Thyroid gland (tissue), 4 donors: ENCODE measurements at regions not wholly inside any gene's neighbourhood (a gene's known extent, or its start where the extent isn't known, plus 50 kb on each side); places are given as distances from the start of the nearest gene placed in this dataset.

Experiments used
- CTCF ChIP-seq, 6 experiments: fragments of 200-600 bp in 3 of 6; fragments of 450-650 bp in 3 of 6; sonication (generic) in 3 of 6; IDR thresholded peaks; one replicate each; pipeline ENCODE4 v1.5.1; 2016 to 2019; ENCODE audit warnings: antibody characterized with exemption in 6 of 6, mild to moderate bottlenecking in 2 of 6, inconsistent platforms in 1 of 6, moderate library complexity in 1 of 6
- POLR2A ChIP-seq, 2 donors: fragments of 450-650 bp; IDR thresholded peaks; one replicate each; pipeline ENCODE4 v1.6.1; 2017; ENCODE audit warnings: antibody characterized with exemption in 2 of 2, mild to moderate bottlenecking in 2 of 2, moderate library complexity in 1 of 2

DNA sequence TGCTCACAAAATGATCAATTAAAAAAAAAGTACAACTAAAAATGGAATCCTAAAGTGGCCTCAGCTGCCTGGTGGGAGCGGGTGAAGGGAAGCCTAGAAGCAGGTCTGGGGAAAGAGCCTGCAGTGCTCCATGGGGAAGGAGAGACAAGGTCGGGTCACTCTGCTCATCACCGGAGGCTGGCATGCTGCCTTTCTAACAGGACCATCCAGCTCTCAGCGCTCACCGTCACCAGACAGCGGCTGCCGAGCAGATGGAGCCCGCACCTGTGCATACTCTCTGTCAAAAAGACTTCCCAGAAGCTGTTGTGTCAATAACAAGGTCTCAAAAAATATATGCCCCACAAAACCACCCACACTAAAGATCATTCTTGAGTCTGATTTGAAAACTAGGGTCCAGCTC lies 112.8 kb downstream of the BAMBI start:
- no peak for TF ChIP-seq CTCF (IDR thresholded peaks at IDR 0.05)
- TF ChIP-seq POLR2A (IDR thresholded peaks at IDR 0.05), result no peak
